ENCODE measurements at regions not wholly inside any gene's neighbourhood (a gene's known extent, or its start where the extent isn't known, plus 50 kb on each side); places are given as distances from the start of the nearest gene placed in this dataset.

- DNase-seq (no peak), ATAC-seq (ENCODE audit: low read depth in 2 of 2) (no peak)
- H3K36me3 ChIP-seq (ENCODE audit: control insufficient read depth, insufficient read depth, low read length): no peaks in the 10 kb centered on the region
- H3K9me3 ChIP-seq (ENCODE audit: control insufficient read depth in 2 of 2, low read length in 2 of 2): no peaks in the 10 kb centered on the region
- Mint-ChIP-seq H3K27ac (no peak overlapping the region), H3K4me1 (no peaks in the 10 kb centered on the region), H3K4me3 (no peak overlapping the region), H3K27me3 (no peaks in the 10 kb centered on the region), H3K36me3 (no peaks in the 10 kb centered on the region), H3K9me3 (peaks cover 0 to 2% (median 0%) of the 10 kb centered on the region in 7 donors)
- no peaks in the 10 kb centered on the region for H3K27me3 ChIP-seq (ENCODE audit: control insufficient read depth, insufficient read depth, low read length)
- no peaks in the 10 kb centered on the region for H3K4me1 ChIP-seq (ENCODE audit: control insufficient read depth, insufficient read depth, low read length, poor library complexity, severe bottlenecking)
- no peak overlapping the region for H3K27ac ChIP-seq (ENCODE audit: insufficient read depth, low read length, poor library complexity, severe bottlenecking)
- H3K4me3 ChIP-seq (ENCODE audit: low read depth, low read length): no peak overlapping the region
These were observed 82.5 kb upstream of the TBX20 start for GRCh38 chr7:35336444-35336843.

- Histone ChIP-seq H3K4me3 (ENCODE audit: low read depth, low read length) (no peak overlapping the region), H3K27me3 (ENCODE audit: control insufficient read depth, insufficient read depth, low read length) (no peaks in the 10 kb centered on the region), H3K9me3 (ENCODE audit: control insufficient read depth in 2 of 2, low read length in 2 of 2) (no peaks in the 10 kb centered on the region), H3K27ac (ENCODE audit: insufficient read depth, low read length, poor library complexity, severe bottlenecking) (no peak overlapping the region), H3K36me3 (ENCODE audit: control insufficient read depth, insufficient read depth, low read length) (no peaks in the 10 kb centered on the region), H3K4me1 (ENCODE audit: control insufficient read depth, insufficient read depth, low read length, poor library complexity, severe bottlenecking) (no peaks in the 10 kb centered on the region)
- Mint-ChIP-seq H3K27me3 (no peaks in the 10 kb centered on the region), H3K9me3 (peaks cover 0 to 2% (median 0%) of the 10 kb centered on the region in 7 donors), H3K27ac (no peak overlapping the region), H3K4me3 (no peak overlapping the region), H3K4me1 (no peaks in the 10 kb centered on the region), H3K36me3 (no peaks in the 10 kb centered on the region)
- ATAC-seq (ENCODE audit: low read depth in 2 of 2) (no peak), DNase-seq (no peak)
These were observed 80.6 kb upstream of the TBX20 start for GRCh38 chr7:35334506-35334905.

- Mint-ChIP-seq H3K27ac (no peak overlapping the region), H3K36me3 (no peaks in the 10 kb centered on the region), H3K4me3 (no peak overlapping the region), H3K27me3 (no peaks in the 10 kb centered on the region), H3K4me1 (no peaks in the 10 kb centered on the region), H3K9me3 (peaks cover 0 to 3% (median 0%) of the 10 kb centered on the region in 7 donors)
- no peak for ATAC-seq (ENCODE audit: low read depth in 2 of 2)
- DNase-seq: no peak
- Histone ChIP-seq H3K27me3 (ENCODE audit: control insufficient read depth, insufficient read depth, low read length) (no peaks in the 10 kb centered on the region), H3K9me3 (ENCODE audit: control insufficient read depth in 2 of 2, low read length in 2 of 2) (no peaks in the 10 kb centered on the region), H3K27ac (ENCODE audit: insufficient read depth, low read length, poor library complexity, severe bottlenecking) (no peak overlapping the region), H3K4me1 (ENCODE audit: control insufficient read depth, insufficient read depth, low read length, poor library complexity, severe bottlenecking) (no peaks in the 10 kb centered on the region), H3K36me3 (ENCODE audit: control insufficient read depth, insufficient read depth, low read length) (no peaks in the 10 kb centered on the region), H3K4me3 (ENCODE audit: low read depth, low read length) (no peak overlapping the region)
These were observed 79.4 kb upstream of the TBX20 start for GRCh38 chr7:35333265-35333664.

GRCh38 chr7:35331730-35332678 is 78.1 kb upstream of the TBX20 start:
- Histone ChIP-seq H3K27ac (ENCODE audit: insufficient read depth, low read length, poor library complexity, severe bottlenecking) (no peak overlapping the region), H3K4me1 (ENCODE audit: control insufficient read depth, insufficient read depth, low read length, poor library complexity, severe bottlenecking) (no peaks in the 10 kb centered on the region), H3K36me3 (ENCODE audit: control insufficient read depth, insufficient read depth, low read length) (no peaks in the 10 kb centered on the region), H3K27me3 (ENCODE audit: control insufficient read depth, insufficient read depth, low read length) (peaks cover 2% of the 10 kb centered on the region), H3K9me3 (ENCODE audit: control insufficient read depth in 2 of 2, low read length in 2 of 2) (no peaks in the 10 kb centered on the region), H3K4me3 (ENCODE audit: low read depth, low read length) (no peak overlapping the region)
- Mint-ChIP-seq H3K4me3 (no peak overlapping the region), H3K27me3 (no peaks in the 10 kb centered on the region), H3K27ac (no peak overlapping the region), H3K4me1 (no peaks in the 10 kb centered on the region), H3K9me3 (peaks cover 0 to 8% (median 0%) of the 10 kb centered on the region in 7 donors), H3K36me3 (no peaks in the 10 kb centered on the region)
- no peak for ATAC-seq (ENCODE audit: low read depth in 2 of 2)
- DNase-seq: no peak

- Histone ChIP-seq H3K36me3 (ENCODE audit: control insufficient read depth, insufficient read depth, low read length) (no peaks in the 10 kb centered on the region), H3K27ac (ENCODE audit: insufficient read depth, low read length, poor library complexity, severe bottlenecking) (no peak overlapping the region), H3K9me3 (ENCODE audit: control insufficient read depth in 2 of 2, low read length in 2 of 2) (no peaks in the 10 kb centered on the region), H3K4me3 (ENCODE audit: low read depth, low read length) (no peak overlapping the region), H3K4me1 (ENCODE audit: control insufficient read depth, insufficient read depth, low read length, poor library complexity, severe bottlenecking) (no peaks in the 10 kb centered on the region), H3K27me3 (ENCODE audit: control insufficient read depth, insufficient read depth, low read length) (peaks cover 2% of the 10 kb centered on the region)
- Mint-ChIP-seq H3K27ac (no peak overlapping the region), H3K4me1 (no peaks in the 10 kb centered on the region), H3K4me3 (no peak overlapping the region), H3K27me3 (no peaks in the 10 kb centered on the region), H3K36me3 (no peaks in the 10 kb centered on the region), H3K9me3 (peaks cover 0 to 7% (median 0%) of the 10 kb centered on the region in 7 donors)
- DNase-seq (no peak), ATAC-seq (ENCODE audit: low read depth in 2 of 2) (no peak)
These were observed 75.1 kb upstream of the TBX20 start for GRCh38 chr7:35329026-35329425.

GRCh38 chr7:35319606-35320005 is 65.7 kb upstream of the TBX20 start:
- Mint-ChIP-seq H3K4me1 (no peaks in the 10 kb centered on the region), H3K9me3 (peaks cover 0 to 2% (median 0%) of the 10 kb centered on the region in 7 donors), H3K27me3 (peaks cover 6% of the 10 kb centered on the region), H3K36me3 (no peaks in the 10 kb centered on the region), H3K4me3 (no peak overlapping the region), H3K27ac (no peak overlapping the region)
- ATAC-seq (ENCODE audit: low read depth in 2 of 2) (no peak), DNase-seq (no peak)
- Histone ChIP-seq H3K27ac (ENCODE audit: insufficient read depth, low read length, poor library complexity, severe bottlenecking) (no peak overlapping the region), H3K9me3 (ENCODE audit: control insufficient read depth in 2 of 2, low read length in 2 of 2) (no peaks in the 10 kb centered on the region), H3K36me3 (ENCODE audit: control insufficient read depth, insufficient read depth, low read length) (no peaks in the 10 kb centered on the region), H3K27me3 (ENCODE audit: control insufficient read depth, insufficient read depth, low read length) (peaks cover 2% of the 10 kb centered on the region), H3K4me3 (ENCODE audit: low read depth, low read length) (no peak overlapping the region), H3K4me1 (ENCODE audit: control insufficient read depth, insufficient read depth, low read length, poor library complexity, severe bottlenecking) (no peaks in the 10 kb centered on the region)

GRCh38 chr7:35316549-35316948 is 62.6 kb upstream of the TBX20 start:
- Histone ChIP-seq H3K4me3 (ENCODE audit: low read depth, low read length) (no peak overlapping the region), H3K36me3 (ENCODE audit: control insufficient read depth, insufficient read depth, low read length) (no peaks in the 10 kb centered on the region), H3K4me1 (ENCODE audit: control insufficient read depth, insufficient read depth, low read length, poor library complexity, severe bottlenecking) (no peaks in the 10 kb centered on the region), H3K9me3 (ENCODE audit: control insufficient read depth in 2 of 2, low read length in 2 of 2) (no peaks in the 10 kb centered on the region), H3K27ac (ENCODE audit: insufficient read depth, low read length, poor library complexity, severe bottlenecking) (no peak overlapping the region), H3K27me3 (ENCODE audit: control insufficient read depth, insufficient read depth, low read length) (peaks cover 2% of the 10 kb centered on the region)
- H3K36me3 Mint-ChIP-seq: no peaks in the 10 kb centered on the region
- no peaks in the 10 kb centered on the region for H3K4me1 Mint-ChIP-seq
- H3K4me3 Mint-ChIP-seq: no peak overlapping the region
- ATAC-seq (ENCODE audit: low read depth in 2 of 2) (no peak), DNase-seq (no peak)
- no peaks in the 10 kb centered on the region for H3K9me3 Mint-ChIP-seq
- H3K27me3 Mint-ChIP-seq: peaks cover 6% of the 10 kb centered on the region
- no peak overlapping the region for H3K27ac Mint-ChIP-seq

GRCh38 chr7:35315517-35315916 is 61.6 kb upstream of the TBX20 start:
- Histone ChIP-seq H3K27me3 (ENCODE audit: control insufficient read depth, insufficient read depth, low read length) (no peaks in the 10 kb centered on the region), H3K4me3 (ENCODE audit: low read depth, low read length) (no peak overlapping the region), H3K36me3 (ENCODE audit: control insufficient read depth, insufficient read depth, low read length) (no peaks in the 10 kb centered on the region), H3K27ac (ENCODE audit: insufficient read depth, low read length, poor library complexity, severe bottlenecking) (no peak overlapping the region), H3K9me3 (ENCODE audit: control insufficient read depth in 2 of 2, low read length in 2 of 2) (no peaks in the 10 kb centered on the region), H3K4me1 (ENCODE audit: control insufficient read depth, insufficient read depth, low read length, poor library complexity, severe bottlenecking) (no peaks in the 10 kb centered on the region)
- no peaks in the 10 kb centered on the region for H3K36me3 Mint-ChIP-seq
- H3K27ac Mint-ChIP-seq: no peak overlapping the region
- no peak for DNase-seq
- ATAC-seq (ENCODE audit: low read depth in 2 of 2): no peak
- H3K4me1 Mint-ChIP-seq: no peaks in the 10 kb centered on the region
- no peak overlapping the region for H3K4me3 Mint-ChIP-seq
- H3K9me3 Mint-ChIP-seq: no peaks in the 10 kb centered on the region
- H3K27me3 Mint-ChIP-seq: peaks cover 6% of the 10 kb centered on the region
